ENCODE measurements at regions not wholly inside any gene's neighbourhood (a gene's known extent, or its start where the extent isn't known, plus 50 kb on each side); places are given as distances from the start of the nearest gene placed in this dataset.

GRCh38 chr1:185492089-185492825 lies 175.2 kb upstream of the IVNS1ABP start:
- no peak for TF ChIP-seq RCOR1 (IDR thresholded peaks at IDR 0.05; ENCODE audit: insufficient replicate concordance, low read length)
- TF ChIP-seq CTCF (conservative IDR thresholded peaks at IDR 0.05; ENCODE audit: low read depth, low read length), result no peak
- TF ChIP-seq CHD1 (IDR thresholded peaks at IDR 0.05; ENCODE audit: low read depth, low read length), result no peak
- TF ChIP-seq MAZ (IDR thresholded peaks at IDR 0.05; ENCODE audit: borderline replicate concordance, low read depth, low read length), result no peak
- no peak for TF ChIP-seq POLR2A (IDR thresholded peaks at IDR 0.05; ENCODE audit: low read depth, low read length)
- no peak for TF ChIP-seq BHLHE40 (IDR thresholded peaks at IDR 0.05; ENCODE audit: low read depth, low read length)
- no peak for TF ChIP-seq MAFK (IDR thresholded peaks at IDR 0.05; ENCODE audit: low read depth, low read length)

All from IMR-90 (cell line).